ENCODE measurements at regions not wholly inside any gene's neighbourhood (a gene's known extent, or its start where the extent isn't known, plus 50 kb on each side); places are given as distances from the start of the nearest gene placed in this dataset.

- no peak overlapping the region for H3K27ac ChIP-seq (ENCODE audit: low read depth, low read length)
Observed at GRCh38 chr2:12819721-12820120, 103.0 kb downstream of the TRIB2 start.

GRCh38 chr2:12821656-12822055 lies 104.9 kb downstream of the TRIB2 start:
- H3K36me3 ChIP-seq (ENCODE audit: low read length), result no peaks in the 10 kb centered on the region
- H3K9me3 ChIP-seq (ENCODE audit: insufficient read depth, low read length), result no peaks in the 10 kb centered on the region
- H3F3A ChIP-seq (ENCODE audit: insufficient read depth), result no peaks in the 10 kb centered on the region
- no peaks in the 10 kb centered on the region for H4K20me1 ChIP-seq (ENCODE audit: low read depth, low read length)
- H2AFZ ChIP-seq (ENCODE audit: low read depth, low read length, severe bottlenecking), result no peak overlapping the region
- TF ChIP-seq EZH2phosphoT487 (conservative IDR thresholded peaks at IDR 0.05; ENCODE audit: low read length), result no peak
- no peak for TF ChIP-seq CTCF (IDR thresholded peaks at IDR 0.05; ENCODE audit: insufficient read depth, low read length, poor library complexity, severe bottlenecking)
- no peak overlapping the region for H3K27ac ChIP-seq (ENCODE audit: low read depth, low read length)
- no peaks in the 10 kb centered on the region for H3K9me2 ChIP-seq (replicated peaks; ENCODE audit: insufficient read depth, low read length)
- no peaks in the 10 kb centered on the region for H3K79me2 ChIP-seq (ENCODE audit: insufficient read depth, low read length)
- no peak overlapping the region for H3K4me3 ChIP-seq (ENCODE audit: insufficient read depth, low read length, poor library complexity, severe bottlenecking)
- H3K27me3 ChIP-seq (ENCODE audit: low read length), result no peaks in the 10 kb centered on the region
- no peak overlapping the region for H3K9ac ChIP-seq (ENCODE audit: low read length)
- H3K4me2 ChIP-seq (ENCODE audit: low read depth, low read length, poor library complexity, severe bottlenecking), result no peak overlapping the region

More at GRCh38 chr2:12819721-12820120, 103.0 kb downstream of the TRIB2 start:
- Histone ChIP-seq H3K9ac (ENCODE audit: low read length) (no peak overlapping the region), H3F3A (ENCODE audit: insufficient read depth) (no peaks in the 10 kb centered on the region), H3K4me2 (ENCODE audit: low read depth, low read length, poor library complexity, severe bottlenecking) (no peak overlapping the region), H3K79me2 (ENCODE audit: insufficient read depth, low read length) (no peaks in the 10 kb centered on the region), H3K4me3 (ENCODE audit: insufficient read depth, low read length, poor library complexity, severe bottlenecking) (no peak overlapping the region), H3K9me3 (ENCODE audit: insufficient read depth, low read length) (no peaks in the 10 kb centered on the region), H3K9me2 (replicated peaks; ENCODE audit: insufficient read depth, low read length) (no peaks in the 10 kb centered on the region), H3K27me3 (ENCODE audit: low read length) (no peaks in the 10 kb centered on the region), H2AFZ (ENCODE audit: low read depth, low read length, severe bottlenecking) (no peak overlapping the region), H4K20me1 (ENCODE audit: low read depth, low read length) (no peaks in the 10 kb centered on the region), H3K36me3 (ENCODE audit: low read length) (no peaks in the 10 kb centered on the region)
- no peak for TF ChIP-seq CTCF (IDR thresholded peaks at IDR 0.05; ENCODE audit: insufficient read depth, low read length, poor library complexity, severe bottlenecking)
- TF ChIP-seq EZH2phosphoT487 (conservative IDR thresholded peaks at IDR 0.05; ENCODE audit: low read length), result no peak

- no peaks in the 10 kb centered on the region for H4K20me1 ChIP-seq (ENCODE audit: low read depth, low read length)
- no peak overlapping the region for H3K4me3 ChIP-seq (ENCODE audit: insufficient read depth, low read length, poor library complexity, severe bottlenecking)
- TF ChIP-seq CTCF (IDR thresholded peaks at IDR 0.05; ENCODE audit: insufficient read depth, low read length, poor library complexity, severe bottlenecking), result no peak
- no peak for TF ChIP-seq EZH2phosphoT487 (conservative IDR thresholded peaks at IDR 0.05; ENCODE audit: low read length)
- H3F3A ChIP-seq (ENCODE audit: insufficient read depth), result no peaks in the 10 kb centered on the region
- H3K79me2 ChIP-seq (ENCODE audit: insufficient read depth, low read length), result no peaks in the 10 kb centered on the region
- no peak overlapping the region for H3K4me2 ChIP-seq (ENCODE audit: low read depth, low read length, poor library complexity, severe bottlenecking)
- H3K9me3 ChIP-seq (ENCODE audit: insufficient read depth, low read length), result no peaks in the 10 kb centered on the region
- no peaks in the 10 kb centered on the region for H3K9me2 ChIP-seq (replicated peaks; ENCODE audit: insufficient read depth, low read length)
- no peak overlapping the region for H3K27ac ChIP-seq (ENCODE audit: low read depth, low read length)
- no peaks in the 10 kb centered on the region for H3K36me3 ChIP-seq (ENCODE audit: low read length)
- H3K9ac ChIP-seq (ENCODE audit: low read length), result no peak overlapping the region
- H3K27me3 ChIP-seq (ENCODE audit: low read length), result no peaks in the 10 kb centered on the region
- H2AFZ ChIP-seq (ENCODE audit: low read depth, low read length, severe bottlenecking), result no peak overlapping the region
Observed at GRCh38 chr2:12824351-12824777, 107.6 kb downstream of the TRIB2 start.
